ACHN (cell line): ENCODE measurements at regions not wholly inside any gene's neighbourhood (a gene's known extent, or its start where the extent isn't known, plus 50 kb on each side); places are given as distances from the start of the nearest gene placed in this dataset.

Source experiments
- DNase-seq: peaks from one replicate; pipeline ENCODE4 v3.0.0-alpha.2; 2015
- in situ Hi-C: cut with HindIII; loops from 2 replicates; pipeline ENCODE4 v1.10.0; 2017; ENCODE audit warnings: low sequenced_read_pairs, low pct_ligation_motif_present, low pct_unique_long_range_greater_than_20kb

- in situ Hi-C loops, result no loop called here
- DNase-seq, result no peak
Observed at GRCh38 chr17:14514973-14515372, 214.1 kb downstream of the HS3ST3B1 start.

- in situ Hi-C loops, result no loop called here
Observed at GRCh38 chr17:14513835-14514234, 213.0 kb downstream of the HS3ST3B1 start.

GRCh38 chr17:14510136-14510535, 209.3 kb downstream of the HS3ST3B1 start:
- in situ Hi-C loops, result no loop called here
- DNase-seq, result no peak

More at GRCh38 chr17:14513835-14514234, 213.0 kb downstream of the HS3ST3B1 start:
- no peak for DNase-seq

- no peak for DNase-seq
- in situ Hi-C loops, result no loop called here
Observed at GRCh38 chr17:14508156-14508555, 207.3 kb downstream of the HS3ST3B1 start.

- no peak for DNase-seq
Observed at GRCh38 chr17:14506364-14506763, 205.5 kb downstream of the HS3ST3B1 start.

GRCh38 chr17:14505606-14506005, 204.7 kb downstream of the HS3ST3B1 start:
- in situ Hi-C loops, result no loop called here
- DNase-seq, result no peak

More at GRCh38 chr17:14506364-14506763, 205.5 kb downstream of the HS3ST3B1 start:
- in situ Hi-C loops, result no loop called here

- DNase-seq, result no peak
- in situ Hi-C loops, result no loop called here
Observed at GRCh38 chr17:14499976-14500375, 199.1 kb downstream of the HS3ST3B1 start.

- DNase-seq, result no peak
- in situ Hi-C loops, result no loop called here
Observed at GRCh38 chr17:14498812-14499211, 197.9 kb downstream of the HS3ST3B1 start.

GRCh38 chr17:14494161-14494560, 193.3 kb downstream of the HS3ST3B1 start:
- in situ Hi-C loops, result no loop called here
- no peak for DNase-seq

GRCh38 chr17:14489986-14490385, 189.1 kb downstream of the HS3ST3B1 start:
- no peak for DNase-seq

GRCh38 chr17:14488958-14489550, 188.2 kb downstream of the HS3ST3B1 start:
- in situ Hi-C loops, result no loop called here
- DNase-seq, result no peak

More at GRCh38 chr17:14489986-14490385, 189.1 kb downstream of the HS3ST3B1 start:
- in situ Hi-C loops, result no loop called here

GRCh38 chr17:14487068-14487467, 186.2 kb downstream of the HS3ST3B1 start:
- in situ Hi-C loops, result no loop called here
- no peak for DNase-seq

- DNase-seq, result no peak
- in situ Hi-C loops, result no loop called here
Observed at GRCh38 chr17:14482715-14483114, 181.8 kb downstream of the HS3ST3B1 start.

GRCh38 chr17:14481664-14482063, 180.8 kb downstream of the HS3ST3B1 start:
- DNase-seq, result no peak
- in situ Hi-C loops, result no loop called here

- in situ Hi-C loops, result no loop called here
Observed at GRCh38 chr17:14474591-14474990, 173.7 kb downstream of the HS3ST3B1 start.

GRCh38 chr17:14471052-14471451, 170.2 kb downstream of the HS3ST3B1 start:
- in situ Hi-C loops, result no loop called here
- no peak for DNase-seq

More at GRCh38 chr17:14474591-14474990, 173.7 kb downstream of the HS3ST3B1 start:
- no peak for DNase-seq

GRCh38 chr17:14470417-14470816, 169.5 kb downstream of the HS3ST3B1 start:
- DNase-seq, result no peak
- in situ Hi-C loops, result no loop called here

GRCh38 chr17:14469971-14470370, 169.1 kb downstream of the HS3ST3B1 start:
- DNase-seq, result no peak
- in situ Hi-C loops, result no loop called here

GRCh38 chr17:14468858-14469257, 168.0 kb downstream of the HS3ST3B1 start:
- no peak for DNase-seq
- in situ Hi-C loops, result no loop called here

GRCh38 chr17:14461227-14461548, 160.3 kb downstream of the HS3ST3B1 start:
- in situ Hi-C loops, result no loop called here
- DNase-seq, result no peak
